ENCODE measurements at regions not wholly inside any gene's neighbourhood (a gene's known extent, or its start where the extent isn't known, plus 50 kb on each side); places are given as distances from the start of the nearest gene placed in this dataset.

- TF ChIP-seq, protein P1, sequence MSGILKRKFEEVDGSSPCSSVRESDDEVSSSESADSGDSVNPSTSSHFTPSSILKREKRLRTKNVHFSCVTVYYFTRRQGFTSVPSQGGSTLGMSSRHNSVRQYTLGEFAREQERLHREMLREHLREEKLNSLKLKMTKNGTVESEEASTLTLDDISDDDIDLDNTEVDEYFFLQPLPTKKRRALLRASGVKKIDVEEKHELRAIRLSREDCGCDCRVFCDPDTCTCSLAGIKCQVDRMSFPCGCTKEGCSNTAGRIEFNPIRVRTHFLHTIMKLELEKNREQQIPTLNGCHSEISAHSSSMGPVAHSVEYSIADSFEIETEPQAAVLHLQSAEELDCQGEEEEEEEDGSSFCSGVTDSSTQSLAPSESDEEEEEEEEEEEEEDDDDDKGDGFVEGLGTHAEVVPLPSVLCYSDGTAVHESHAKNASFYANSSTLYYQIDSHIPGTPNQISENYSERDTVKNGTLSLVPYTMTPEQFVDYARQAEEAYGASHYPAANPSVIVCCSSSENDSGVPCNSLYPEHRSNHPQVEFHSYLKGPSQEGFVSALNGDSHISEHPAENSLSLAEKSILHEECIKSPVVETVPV (CRISPR knock-in tag; IDR thresholded peaks at IDR 0.05), result no peak
- TF ChIP-seq ZNF8 (CRISPR knock-in tag; IDR thresholded peaks at IDR 0.05) (no peak), OSR1 (CRISPR knock-in tag; IDR thresholded peaks at IDR 0.05) (no peak), POU6F1 (CRISPR knock-in tag; IDR thresholded peaks at IDR 0.05; ENCODE audit: borderline replicate concordance, low read depth) (no peak), ZC3H10 (CRISPR knock-in tag; IDR thresholded peaks at IDR 0.05) (no peak), RARB (CRISPR knock-in tag; IDR thresholded peaks at IDR 0.05) (no peak), ZFP30 (CRISPR knock-in tag; IDR thresholded peaks at IDR 0.05) (no peak), ISL1 (CRISPR knock-in tag; IDR thresholded peaks at IDR 0.05) (no peak), TOX (CRISPR knock-in tag; IDR thresholded peaks at IDR 0.05; ENCODE audit: borderline replicate concordance) (no peak), SNAI2 (CRISPR knock-in tag; IDR thresholded peaks at IDR 0.05) (no peak), TCF4 (CRISPR knock-in tag; IDR thresholded peaks at IDR 0.05; ENCODE audit: borderline replicate concordance) (no peak), ZFP3 (CRISPR knock-in tag; IDR thresholded peaks at IDR 0.05) (no peak), ZNF565 (CRISPR knock-in tag; conservative IDR thresholded peaks at IDR 0.05; ENCODE audit: low read depth) (no peak), ARNTL (CRISPR knock-in tag; IDR thresholded peaks at IDR 0.05; ENCODE audit: borderline replicate concordance, low read depth) (no peak), ZNF70 (CRISPR knock-in tag; IDR thresholded peaks at IDR 0.05) (no peak), CREB5 (CRISPR knock-in tag; IDR thresholded peaks at IDR 0.05; ENCODE audit: low read depth) (no peak)
- TF ChIP-seq, protein P2, sequence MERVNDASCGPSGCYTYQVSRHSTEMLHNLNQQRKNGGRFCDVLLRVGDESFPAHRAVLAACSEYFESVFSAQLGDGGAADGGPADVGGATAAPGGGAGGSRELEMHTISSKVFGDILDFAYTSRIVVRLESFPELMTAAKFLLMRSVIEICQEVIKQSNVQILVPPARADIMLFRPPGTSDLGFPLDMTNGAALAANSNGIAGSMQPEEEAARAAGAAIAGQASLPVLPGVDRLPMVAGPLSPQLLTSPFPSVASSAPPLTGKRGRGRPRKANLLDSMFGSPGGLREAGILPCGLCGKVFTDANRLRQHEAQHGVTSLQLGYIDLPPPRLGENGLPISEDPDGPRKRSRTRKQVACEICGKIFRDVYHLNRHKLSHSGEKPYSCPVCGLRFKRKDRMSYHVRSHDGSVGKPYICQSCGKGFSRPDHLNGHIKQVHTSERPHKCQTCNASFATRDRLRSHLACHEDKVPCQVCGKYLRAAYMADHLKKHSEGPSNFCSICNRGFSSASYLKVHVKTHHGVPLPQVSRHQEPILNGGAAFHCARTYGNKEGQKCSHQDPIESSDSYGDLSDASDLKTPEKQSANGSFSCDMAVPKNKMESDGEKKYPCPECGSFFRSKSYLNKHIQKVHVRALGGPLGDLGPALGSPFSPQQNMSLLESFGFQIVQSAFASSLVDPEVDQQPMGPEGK (CRISPR knock-in tag; IDR thresholded peaks at IDR 0.05; ENCODE audit: borderline replicate concordance), result no peak
- TF ChIP-seq, protein P3, sequence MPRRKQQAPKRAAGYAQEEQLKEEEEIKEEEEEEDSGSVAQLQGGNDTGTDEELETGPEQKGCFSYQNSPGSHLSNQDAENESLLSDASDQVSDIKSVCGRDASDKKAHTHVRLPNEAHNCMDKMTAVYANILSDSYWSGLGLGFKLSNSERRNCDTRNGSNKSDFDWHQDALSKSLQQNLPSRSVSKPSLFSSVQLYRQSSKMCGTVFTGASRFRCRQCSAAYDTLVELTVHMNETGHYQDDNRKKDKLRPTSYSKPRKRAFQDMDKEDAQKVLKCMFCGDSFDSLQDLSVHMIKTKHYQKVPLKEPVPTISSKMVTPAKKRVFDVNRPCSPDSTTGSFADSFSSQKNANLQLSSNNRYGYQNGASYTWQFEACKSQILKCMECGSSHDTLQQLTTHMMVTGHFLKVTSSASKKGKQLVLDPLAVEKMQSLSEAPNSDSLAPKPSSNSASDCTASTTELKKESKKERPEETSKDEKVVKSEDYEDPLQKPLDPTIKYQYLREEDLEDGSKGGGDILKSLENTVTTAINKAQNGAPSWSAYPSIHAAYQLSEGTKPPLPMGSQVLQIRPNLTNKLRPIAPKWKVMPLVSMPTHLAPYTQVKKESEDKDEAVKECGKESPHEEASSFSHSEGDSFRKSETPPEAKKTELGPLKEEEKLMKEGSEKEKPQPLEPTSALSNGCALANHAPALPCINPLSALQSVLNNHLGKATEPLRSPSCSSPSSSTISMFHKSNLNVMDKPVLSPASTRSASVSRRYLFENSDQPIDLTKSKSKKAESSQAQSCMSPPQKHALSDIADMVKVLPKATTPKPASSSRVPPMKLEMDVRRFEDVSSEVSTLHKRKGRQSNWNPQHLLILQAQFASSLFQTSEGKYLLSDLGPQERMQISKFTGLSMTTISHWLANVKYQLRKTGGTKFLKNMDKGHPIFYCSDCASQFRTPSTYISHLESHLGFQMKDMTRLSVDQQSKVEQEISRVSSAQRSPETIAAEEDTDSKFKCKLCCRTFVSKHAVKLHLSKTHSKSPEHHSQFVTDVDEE (CRISPR knock-in tag; IDR thresholded peaks at IDR 0.05), result no peak
Measured at GRCh38 chr17:36844601-36845000, 92.7 kb upstream of the LHX1 start.

DNA sequence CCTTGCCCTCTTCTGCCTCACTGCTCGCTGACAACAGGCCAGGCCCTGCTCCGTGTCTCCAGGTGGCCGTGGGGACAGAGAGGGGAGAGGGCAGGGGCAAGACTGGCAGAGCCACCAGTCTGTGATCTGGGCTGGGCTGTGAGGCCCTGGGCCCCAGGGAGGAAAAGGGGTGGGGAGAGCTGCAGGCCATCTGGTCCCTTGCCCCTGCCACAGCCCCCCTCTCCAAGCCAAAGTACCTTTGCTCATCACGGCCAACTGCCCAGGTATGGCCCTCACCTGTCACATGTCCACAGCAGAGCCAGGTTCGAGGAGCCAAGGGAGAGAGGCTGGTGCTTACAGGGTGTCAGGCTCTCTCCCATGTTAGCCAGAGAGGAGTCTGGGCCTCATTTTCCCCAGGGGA is 91.4 kb upstream of the LHX1 start:
- ATAC-seq, result no peak
- TF ChIP-seq SNAI2 (CRISPR knock-in tag; IDR thresholded peaks at IDR 0.05), result no peak
- TF ChIP-seq ARNTL (CRISPR knock-in tag; IDR thresholded peaks at IDR 0.05; ENCODE audit: borderline replicate concordance, low read depth), result no peak
- TF ChIP-seq ZNF70 (CRISPR knock-in tag; IDR thresholded peaks at IDR 0.05), result no peak
- TF ChIP-seq ZFP30 (CRISPR knock-in tag; IDR thresholded peaks at IDR 0.05), result no peak
- TF ChIP-seq, protein P1 (CRISPR knock-in tag; IDR thresholded peaks at IDR 0.05), result no peak
- TF ChIP-seq, protein P2 (CRISPR knock-in tag; IDR thresholded peaks at IDR 0.05; ENCODE audit: borderline replicate concordance), result no peak
- TF ChIP-seq GLIS3 (CRISPR knock-in tag; IDR thresholded peaks at IDR 0.05), result no peak
- TF ChIP-seq ESRRG (CRISPR knock-in tag; IDR thresholded peaks at IDR 0.05), result no peak
- TF ChIP-seq ZNF8 (CRISPR knock-in tag; IDR thresholded peaks at IDR 0.05), result no peak
- no peak for TF ChIP-seq TCF4 (CRISPR knock-in tag; IDR thresholded peaks at IDR 0.05; ENCODE audit: borderline replicate concordance)
- TF ChIP-seq CSDC2 (CRISPR knock-in tag; IDR thresholded peaks at IDR 0.05), result no peak
- TF ChIP-seq RARB (CRISPR knock-in tag; IDR thresholded peaks at IDR 0.05), result no peak
- no peak for TF ChIP-seq ZNF565 (CRISPR knock-in tag; conservative IDR thresholded peaks at IDR 0.05; ENCODE audit: low read depth)
- TF ChIP-seq ISL1 (CRISPR knock-in tag; IDR thresholded peaks at IDR 0.05), result no peak
- no peak for TF ChIP-seq POU6F1 (CRISPR knock-in tag; IDR thresholded peaks at IDR 0.05; ENCODE audit: borderline replicate concordance, low read depth)
- TF ChIP-seq ZFP3 (CRISPR knock-in tag; IDR thresholded peaks at IDR 0.05), result no peak
- TF ChIP-seq CREB5 (CRISPR knock-in tag; IDR thresholded peaks at IDR 0.05; ENCODE audit: low read depth), result no peak

More at GRCh38 chr17:36844601-36845000, 92.7 kb upstream of the LHX1 start:
- ATAC-seq, result no peak
